Daoy (cell line): ENCODE measurements at regions not wholly inside any gene's neighbourhood (a gene's known extent, or its start where the extent isn't known, plus 50 kb on each side); places are given as distances from the start of the nearest gene placed in this dataset.
A peak's percentile ranks its signal among the peaks of the same experiment; 100 is the strongest.

ENCODE experiments used
- DNase-seq: peaks from one replicate; pipeline ENCODE4 v3.0.0-alpha.2; 2015; ENCODE audit warnings: low read depth

- no peak for DNase-seq
Measured at GRCh38 chr4:8774071-8774470, 97.6 kb downstream of the HMX1 start.

GRCh38 chr4:8773124-8773931 is 98.3 kb downstream of the HMX1 start:
- no peak for DNase-seq

- DNase-seq, result no peak
Measured at GRCh38 chr4:8772499-8773123, 99.0 kb downstream of the HMX1 start.

- DNase-seq, result no peak
Measured at GRCh38 chr4:8771666-8772065, 100.0 kb downstream of the HMX1 start.

GRCh38 chr4:8771258-8771590 is 100.4 kb downstream of the HMX1 start:
- no peak for DNase-seq

GRCh38 chr4:8770518-8771257 is 101.0 kb downstream of the HMX1 start:
- DNase-seq, result peak; percentile 46

- DNase-seq, result no peak
Measured at GRCh38 chr4:8769645-8770517, 101.8 kb downstream of the HMX1 start.

GRCh38 chr4:8768357-8768999 is 103.2 kb downstream of the HMX1 start:
- no peak for DNase-seq

GRCh38 chr4:8766610-8767009 is 105.0 kb downstream of the HMX1 start:
- DNase-seq, result no peak

GRCh38 chr4:8765631-8766590 is 105.7 kb downstream of the HMX1 start:
- no peak for DNase-seq

GRCh38 chr4:8765084-8765483 is 106.6 kb downstream of the HMX1 start:
- no peak for DNase-seq

- DNase-seq, result no peak
Measured at GRCh38 chr4:8763966-8764901, 107.4 kb downstream of the HMX1 start.

GRCh38 chr4:8762951-8763735 is 108.5 kb downstream of the HMX1 start:
- no peak for DNase-seq

GRCh38 chr4:8762356-8762755 is 109.3 kb downstream of the HMX1 start:
- DNase-seq, result no peak

- DNase-seq, result no peak
Measured at GRCh38 chr4:8761824-8762205, 109.8 kb downstream of the HMX1 start.

GRCh38 chr4:8761167-8761823 is 110.3 kb downstream of the HMX1 start:
- peak; percentile 43 for DNase-seq

- DNase-seq, result no peak
Measured at GRCh38 chr4:8760561-8760960, 111.1 kb downstream of the HMX1 start.

- no peak for DNase-seq
Measured at GRCh38 chr4:8759987-8760386, 111.7 kb downstream of the HMX1 start.
